ENCODE measurements at regions not wholly inside any gene's neighbourhood (a gene's known extent, or its start where the extent isn't known, plus 50 kb on each side); places are given as distances from the start of the nearest gene placed in this dataset.

GRCh38 chr13:67632590-67632989, 402.5 kb upstream of the PCDH9 start:
- Histone ChIP-seq H3K4me2 (ENCODE audit: low read length) (no peak overlapping the region), H3K4me1 (ENCODE audit: low read length) (peaks cover 7% of the 10 kb centered on the region; the same call in 1 of the 2 replicates), H2AFZ (ENCODE audit: low read depth, low read length) (no peak overlapping the region), H3K27ac (ENCODE audit: low read length) (no peak overlapping the region), H3K27me3 (ENCODE audit: low read depth, low read length) (no peaks in the 10 kb centered on the region), H3K4me3 (ENCODE audit: low read length) (no peak overlapping the region), H3K9ac (ENCODE audit: low read length) (no peak overlapping the region), H3K9me3 (ENCODE audit: insufficient read depth, low read length) (no peaks in the 10 kb centered on the region), H3K79me2 (ENCODE audit: low read length) (no peaks in the 10 kb centered on the region), H4K20me1 (ENCODE audit: insufficient read depth, low read length) (no peaks in the 10 kb centered on the region), H3K36me3 (replicated peaks; ENCODE audit: low read depth, low read length) (no peaks in the 10 kb centered on the region)
- TF ChIP-seq EZH2phosphoT487 (IDR thresholded peaks at IDR 0.05; ENCODE audit: low read depth), result no peak
- TF ChIP-seq, protein P1, sequence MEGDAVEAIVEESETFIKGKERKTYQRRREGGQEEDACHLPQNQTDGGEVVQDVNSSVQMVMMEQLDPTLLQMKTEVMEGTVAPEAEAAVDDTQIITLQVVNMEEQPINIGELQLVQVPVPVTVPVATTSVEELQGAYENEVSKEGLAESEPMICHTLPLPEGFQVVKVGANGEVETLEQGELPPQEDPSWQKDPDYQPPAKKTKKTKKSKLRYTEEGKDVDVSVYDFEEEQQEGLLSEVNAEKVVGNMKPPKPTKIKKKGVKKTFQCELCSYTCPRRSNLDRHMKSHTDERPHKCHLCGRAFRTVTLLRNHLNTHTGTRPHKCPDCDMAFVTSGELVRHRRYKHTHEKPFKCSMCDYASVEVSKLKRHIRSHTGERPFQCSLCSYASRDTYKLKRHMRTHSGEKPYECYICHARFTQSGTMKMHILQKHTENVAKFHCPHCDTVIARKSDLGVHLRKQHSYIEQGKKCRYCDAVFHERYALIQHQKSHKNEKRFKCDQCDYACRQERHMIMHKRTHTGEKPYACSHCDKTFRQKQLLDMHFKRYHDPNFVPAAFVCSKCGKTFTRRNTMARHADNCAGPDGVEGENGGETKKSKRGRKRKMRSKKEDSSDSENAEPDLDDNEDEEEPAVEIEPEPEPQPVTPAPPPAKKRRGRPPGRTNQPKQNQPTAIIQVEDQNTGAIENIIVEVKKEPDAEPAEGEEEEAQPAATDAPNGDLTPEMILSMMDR (IDR thresholded peaks at IDR 0.05; ENCODE audit: low read depth, low read length), result no peak

- H3K9ac ChIP-seq (ENCODE audit: low read length), result no peak overlapping the region
- no peaks in the 10 kb centered on the region for H3K79me2 ChIP-seq (ENCODE audit: low read length)
- H2AFZ ChIP-seq (ENCODE audit: low read depth, low read length), result no peak overlapping the region
- no peaks in the 10 kb centered on the region for H3K36me3 ChIP-seq (replicated peaks; ENCODE audit: low read depth, low read length)
- no peak for TF ChIP-seq EZH2phosphoT487 (IDR thresholded peaks at IDR 0.05; ENCODE audit: low read depth)
- TF ChIP-seq, protein P1 (IDR thresholded peaks at IDR 0.05; ENCODE audit: low read depth, low read length), result no peak
- no peaks in the 10 kb centered on the region for H3K27me3 ChIP-seq (ENCODE audit: low read depth, low read length)
- H4K20me1 ChIP-seq (ENCODE audit: insufficient read depth, low read length), result no peaks in the 10 kb centered on the region
- no peak overlapping the region for H3K27ac ChIP-seq (ENCODE audit: low read length)
- H3K4me3 ChIP-seq (ENCODE audit: low read length), result no peak overlapping the region
- no peak overlapping the region for H3K4me2 ChIP-seq (ENCODE audit: low read length)
- peaks cover 7% of the 10 kb centered on the region; the same call in 1 of the 2 replicates for H3K4me1 ChIP-seq (ENCODE audit: low read length)
- no peaks in the 10 kb centered on the region for H3K9me3 ChIP-seq (ENCODE audit: insufficient read depth, low read length)
Observed at GRCh38 chr13:67630640-67631039, 400.5 kb upstream of the PCDH9 start.

DNA sequence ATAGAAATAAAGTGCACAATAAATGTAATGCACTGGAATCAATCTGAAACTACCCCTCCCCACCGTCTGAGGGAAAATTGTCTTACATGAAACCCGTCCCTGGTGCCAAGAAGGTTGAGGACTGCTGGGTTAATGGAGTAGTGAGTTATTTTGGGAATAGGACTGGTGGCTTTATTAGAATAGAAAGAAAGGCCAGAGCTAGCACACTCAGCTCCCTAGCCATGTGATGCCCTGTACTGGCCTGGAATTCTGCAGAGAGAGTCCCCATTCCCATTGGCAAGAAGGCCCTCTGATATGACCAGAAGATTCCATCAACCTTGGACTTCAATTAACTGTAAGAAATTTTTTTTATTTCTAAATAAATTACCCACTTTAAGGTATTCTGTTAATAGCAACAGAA, 393.5 kb upstream of the PCDH9 start:
- Histone ChIP-seq H3K4me1 (ENCODE audit: low read length) (no peaks in the 10 kb centered on the region), H4K20me1 (ENCODE audit: insufficient read depth, low read length) (no peaks in the 10 kb centered on the region), H3K27me3 (ENCODE audit: low read depth, low read length) (no peaks in the 10 kb centered on the region), H3K36me3 (replicated peaks; ENCODE audit: low read depth, low read length) (no peaks in the 10 kb centered on the region), H3K9me3 (ENCODE audit: insufficient read depth, low read length) (no peaks in the 10 kb centered on the region), H3K79me2 (ENCODE audit: low read length) (no peaks in the 10 kb centered on the region), H3K4me3 (ENCODE audit: low read length) (no peak overlapping the region), H3K4me2 (ENCODE audit: low read length) (no peak overlapping the region), H3K27ac (ENCODE audit: low read length) (no peak overlapping the region), H3K9ac (ENCODE audit: low read length) (no peak overlapping the region), H2AFZ (ENCODE audit: low read depth, low read length) (no peak overlapping the region)
- TF ChIP-seq, protein P1 (IDR thresholded peaks at IDR 0.05; ENCODE audit: low read depth, low read length), result no peak
- no peak for TF ChIP-seq EZH2phosphoT487 (IDR thresholded peaks at IDR 0.05; ENCODE audit: low read depth)

DNA sequence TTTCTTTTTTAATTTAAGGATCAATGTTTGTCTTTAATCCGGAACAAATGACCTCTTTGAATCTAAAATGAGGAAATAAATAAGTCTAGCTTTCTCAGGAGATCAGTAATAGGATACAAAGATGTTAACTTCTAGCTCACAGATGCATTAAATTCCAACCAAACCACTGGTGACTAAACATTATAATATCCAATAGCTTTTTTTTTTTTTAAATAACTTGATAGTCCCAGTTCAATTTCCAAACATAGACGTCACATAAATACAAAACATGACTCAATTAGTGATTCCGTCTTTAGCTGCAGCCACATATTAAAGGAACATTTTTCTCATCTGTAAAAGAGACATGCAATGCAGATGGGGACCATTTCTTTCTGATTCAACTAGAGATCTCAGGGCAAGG, 390.5 kb upstream of the PCDH9 start:
- Histone ChIP-seq H3K27me3 (ENCODE audit: low read depth, low read length) (no peaks in the 10 kb centered on the region), H4K20me1 (ENCODE audit: insufficient read depth, low read length) (no peaks in the 10 kb centered on the region), H3K36me3 (replicated peaks; ENCODE audit: low read depth, low read length) (no peaks in the 10 kb centered on the region), H3K79me2 (ENCODE audit: low read length) (no peaks in the 10 kb centered on the region), H3K4me1 (ENCODE audit: low read length) (no peaks in the 10 kb centered on the region), H3K27ac (ENCODE audit: low read length) (no peak overlapping the region), H3K9ac (ENCODE audit: low read length) (no peak overlapping the region), H3K4me2 (ENCODE audit: low read length) (no peak overlapping the region), H3K4me3 (ENCODE audit: low read length) (no peak overlapping the region), H3K9me3 (ENCODE audit: insufficient read depth, low read length) (no peaks in the 10 kb centered on the region), H2AFZ (ENCODE audit: low read depth, low read length) (0 out of 2 replicates have a peak overlapping the region, but pooled peaks have one; percentile 18)
- no peak for TF ChIP-seq EZH2phosphoT487 (IDR thresholded peaks at IDR 0.05; ENCODE audit: low read depth)
- TF ChIP-seq, protein P1 (IDR thresholded peaks at IDR 0.05; ENCODE audit: low read depth, low read length), result no peak
